H1 (cell line): ENCODE measurements at regions not wholly inside any gene's neighbourhood (a gene's known extent, or its start where the extent isn't known, plus 50 kb on each side); places are given as distances from the start of the nearest gene placed in this dataset.

Experiments used
- CTCF ChIA-PET: fragments of 300-600 bp; sonication (Branson Sonifier 250); formaldehyde crosslinking; loops from one replicate; lab custom pipeline; 2021; ENCODE audit not compliant: partially characterized antibody; lab: Charles Lee
- POLR2A ChIA-PET: fragments of 300-600 bp; sonication (Branson Sonifier 250); formaldehyde crosslinking; loops from one replicate; lab custom pipeline; 2021; ENCODE audit warnings: inconsistent platforms; ENCODE audit not compliant: partially characterized antibody; lab: Charles Lee
- DNase-seq, 2 experiments: peaks; one replicate each; pipeline versions ENCODE4 v3.0.0 to v3.0.0-alpha.2; 2010 to 2022; ENCODE audit warnings: low spot score in 2 of 2, low read depth in 1 of 2, mixed read lengths in 1 of 2
- FAIRE-seq: peaks from 2 replicates; lab custom pipeline; 2011; peaks lifted over from hg19 to GRCh38; lab: Jason Lieb, UNC
- H2AFZ ChIP-seq: 2 replicates; pipeline ENCODE4 v1.8.1; 2012; ENCODE audit warnings: low read length, inconsistent platforms
- H2AK5ac ChIP-seq: 2 replicates; pipeline ENCODE4 v1.6.1; 2013; ENCODE audit warnings: low read depth, low read length
- H2BK120ac ChIP-seq: replicated peaks from 2 replicates; pipeline ENCODE3; 2013; ENCODE audit warnings: low read depth, low read length, inconsistent platforms
- H2BK12ac ChIP-seq: 2 replicates; pipeline ENCODE4 v1.6.1; 2013; ENCODE audit warnings: low read depth, low read length
- H2BK15ac ChIP-seq: 2 replicates; pipeline ENCODE4 v1.6.1; 2013; ENCODE audit warnings: low read length
- H2BK20ac ChIP-seq: 2 replicates; pipeline ENCODE4 v1.6.1; 2013; ENCODE audit warnings: low read length
- H2BK5ac ChIP-seq: 2 replicates; pipeline ENCODE4 v1.6.1; 2013; ENCODE audit warnings: low read depth, low read length
- H3K14ac ChIP-seq: 2 replicates; pipeline ENCODE4 v1.6.1; 2013; ENCODE audit warnings: inconsistent platforms; ENCODE audit not compliant: insufficient read length
- H3K18ac ChIP-seq: 2 replicates; pipeline ENCODE4 v1.6.1; 2013; ENCODE audit warnings: low read length; ENCODE audit errors: extremely low read depth
- H3K23ac ChIP-seq: 2 replicates; pipeline ENCODE4 v1.6.1; 2013; ENCODE audit warnings: inconsistent platforms; ENCODE audit not compliant: insufficient read length
- H3K23me2 ChIP-seq: 2 replicates; pipeline ENCODE4 v1.6.1; 2013; ENCODE audit warnings: low read depth, low read length
- H3K27ac ChIP-seq: 2 replicates; pipeline ENCODE4 v1.6.1; 2011; ENCODE audit warnings: low read depth, low read length, inconsistent platforms
- H3K27me3 ChIP-seq, 4 experiments: replicated peaks in 1 of 4; 1 replicate in 1 of 4; 2 replicates in 3 of 4; pipeline versions ENCODE4 v1.6.1 to v1.8.1; 2011 to 2013; ENCODE audit warnings: low read length in 3 of 4, mild to moderate bottlenecking in 3 of 4, inconsistent platforms in 2 of 4, mixed read lengths in 2 of 4, moderate library complexity in 1 of 4; ENCODE audit not compliant: control insufficient read depth in 3 of 4, insufficient read depth in 3 of 4; ENCODE audit errors: extremely low read depth in 1 of 4
- H3K36me3 ChIP-seq, 4 experiments: 2 replicates each; pipeline versions ENCODE4 v1.6.1 to v1.8.1; 2011 to 2013; ENCODE audit warnings: mild to moderate bottlenecking in 4 of 4, low read length in 3 of 4, moderate library complexity in 2 of 4, control low read depth in 1 of 4, inconsistent platforms in 1 of 4; ENCODE audit not compliant: insufficient read depth in 4 of 4, control insufficient read depth in 2 of 4
- H3K4ac ChIP-seq: replicated peaks from 2 replicates; pipeline ENCODE3; 2013; ENCODE audit warnings: low read length, low read depth, mixed read lengths, inconsistent platforms; ENCODE audit not compliant: insufficient read length
- H3K4me1 ChIP-seq, 4 experiments: replicated peaks in 1 of 4; 1 replicate in 1 of 4; 2 replicates in 3 of 4; pipeline versions ENCODE4 v1.6.1 to v1.8.1; 2011 to 2013; ENCODE audit warnings: low read length in 3 of 4, inconsistent platforms in 2 of 4, mixed read lengths in 1 of 4; ENCODE audit not compliant: insufficient read depth in 4 of 4, control insufficient read depth in 3 of 4
- H3K4me2 ChIP-seq, 2 experiments: 2 replicates each; pipeline versions ENCODE4 v1.6.1 to v1.8.1; 2011 to 2013; ENCODE audit warnings: low read depth in 2 of 2, low read length in 2 of 2, control low read depth in 1 of 2, inconsistent platforms in 1 of 2, mild to moderate bottlenecking in 1 of 2; ENCODE audit not compliant: insufficient read depth in 1 of 2
- H3K4me3 ChIP-seq, 4 experiments: fragments of 200-600, 300-600 bp in 1 of 4; sonication (generic), shearing (Covaris generic), sonication (Bioruptor Twin) in 1 of 4; 2 replicates each; pipeline versions ENCODE4 v1.5.1 to v1.8.1; 2011 to 2016; ENCODE audit warnings: low read length in 4 of 4, low read depth in 3 of 4, control low read depth in 2 of 4, inconsistent platforms in 2 of 4, mild to moderate bottlenecking in 2 of 4, mixed read lengths in 1 of 4, moderate library complexity in 1 of 4; ENCODE audit not compliant: insufficient read depth in 2 of 4; ENCODE audit errors: extremely low read depth in 1 of 4
- H3K56ac ChIP-seq: replicated peaks from 2 replicates; pipeline ENCODE3; 2013; ENCODE audit warnings: low read depth, mild to moderate bottlenecking, mixed read lengths, low read length, inconsistent platforms; ENCODE audit not compliant: insufficient read length
- H3K79me1 ChIP-seq: 2 replicates; pipeline ENCODE4 v1.6.1; 2013; ENCODE audit warnings: low read depth, low read length, control low read depth
- H3K79me2 ChIP-seq, 2 experiments: 2 replicates each; pipeline versions ENCODE4 v1.6.1 to v1.8.1; 2012 to 2013; ENCODE audit warnings: low read length in 2 of 2, mild to moderate bottlenecking in 2 of 2, inconsistent platforms in 1 of 2; ENCODE audit not compliant: insufficient read depth in 2 of 2, control insufficient read depth in 1 of 2
- H3K9ac ChIP-seq, 4 experiments: replicated peaks in 1 of 4; 1 replicate in 1 of 4; 2 replicates in 3 of 4; pipeline versions ENCODE4 v1.6.1 to v1.8.1; 2011 to 2013; ENCODE audit warnings: low read depth in 3 of 4, low read length in 3 of 4, control low read depth in 2 of 4, mild to moderate bottlenecking in 2 of 4, moderate library complexity in 2 of 4, inconsistent platforms in 1 of 4; ENCODE audit errors: extremely low read depth in 1 of 4
- H3K9me3 ChIP-seq, 2 experiments: 2 replicates each; pipeline versions ENCODE4 v1.6.1 to v1.8.1; 2012 to 2013; ENCODE audit warnings: mild to moderate bottlenecking in 2 of 2, moderate library complexity in 2 of 2, control low read depth in 1 of 2, inconsistent platforms in 1 of 2, low read depth in 1 of 2, low read length in 1 of 2, mixed read lengths in 1 of 2; ENCODE audit not compliant: insufficient read depth in 2 of 2
- H4K20me1 ChIP-seq, 2 experiments: replicated peaks in 1 of 2; 2 replicates each; pipeline versions ENCODE3 to v1.8.1; 2011 to 2013; ENCODE audit warnings: inconsistent platforms in 2 of 2, low read length in 2 of 2, mild to moderate bottlenecking in 1 of 2; ENCODE audit not compliant: insufficient read depth in 2 of 2, control insufficient read depth in 1 of 2
- H4K5ac ChIP-seq: 2 replicates; pipeline ENCODE4 v1.6.1; 2013; ENCODE audit warnings: low read length, low read depth, mixed read lengths, inconsistent platforms; ENCODE audit not compliant: insufficient read length
- H4K8ac ChIP-seq: 2 replicates; pipeline ENCODE4 v1.8.0; 2013; ENCODE audit warnings: mild to moderate bottlenecking, moderate library complexity, low read length, inconsistent platforms; ENCODE audit not compliant: insufficient read depth; ENCODE audit errors: extremely low read depth
- H4K91ac ChIP-seq: replicated peaks from 2 replicates; pipeline ENCODE3; 2013; ENCODE audit warnings: low read length, mixed read lengths, inconsistent platforms; ENCODE audit not compliant: insufficient read length
- CTBP2 ChIP-seq: IDR thresholded peaks from 2 replicates; pipeline ENCODE4 v1.7.0; 2011; ENCODE audit warnings: borderline replicate concordance, mild to moderate bottlenecking, moderate library complexity, mixed read lengths, low read length; ENCODE audit not compliant: insufficient read depth, insufficient read length
- EP300 ChIP-seq, 2 experiments: IDR thresholded peaks; 1 replicate in 1 of 2; 2 replicates in 1 of 2; pipeline ENCODE4 v1.6.1; 2011 to 2012; ENCODE audit warnings: low read depth in 2 of 2, low read length in 2 of 2, mild to moderate bottlenecking in 2 of 2, borderline replicate concordance in 1 of 2, inconsistent platforms in 1 of 2, moderate library complexity in 1 of 2
- NRF1 ChIP-seq: IDR thresholded peaks from 2 replicates; pipeline ENCODE4 v1.6.1; 2011; ENCODE audit warnings: mild to moderate bottlenecking, low read depth, low read length, improper control_type of control experiment
- SIX5 ChIP-seq: IDR thresholded peaks from 2 replicates; pipeline ENCODE4 v1.6.1; 2011; ENCODE audit warnings: mild to moderate bottlenecking, low read depth, low read length
- SP1 ChIP-seq: IDR thresholded peaks from 2 replicates; pipeline ENCODE4 v1.6.1; 2011; ENCODE audit warnings: low read depth, low read length
- USF2 ChIP-seq: IDR thresholded peaks from 2 replicates; pipeline ENCODE4 v1.6.1; 2011; ENCODE audit warnings: low read length, improper control_type of control experiment
- WGBS, 2 experiments: shearing (Covaris generic) in 1 of 2; methylation state at CpG; one replicate each; pipeline versions ENCODE4 v1.1.6 to v1.1.7; 2013 to 2015; ENCODE audit warnings: low lambda C conversion rate in 2 of 2, mixed read lengths in 2 of 2, inconsistent platforms in 1 of 2, low coverage in 1 of 2, missing lambda C conversion rate in 1 of 2; ENCODE audit not compliant: insufficient replicate concordance in 2 of 2, insufficient coverage in 1 of 2, insufficient read length in 1 of 2; ENCODE audit errors: extremely low coverage in 1 of 2, missing lambda C conversion rate in 1 of 2; 5-methylcytosine and 5-hydroxymethylcytosine counted together

- no peak overlapping the region for H3K56ac ChIP-seq
- TF ChIP-seq SP1 (no peak), EP300 (IDR thresholded peaks at IDR 0.05; ENCODE audit: borderline replicate concordance in 1 of 2, low read depth in 2 of 2, low read length in 2 of 2) (no peak), SIX5 (no peak), NRF1 (no peak), USF2 (no peak), CTBP2 (no peak)
- H3K79me2 ChIP-seq, result no peaks in the 10 kb centered on the region
- no peak overlapping the region for H2AK5ac ChIP-seq
- H3K14ac ChIP-seq, result no peak overlapping the region
- H4K91ac ChIP-seq, result no peak overlapping the region
- no peaks in the 10 kb centered on the region for H4K20me1 ChIP-seq
- H3K9ac ChIP-seq, result no peak overlapping the region
- H3K27ac ChIP-seq, result no peak overlapping the region
- ChIA-PET POLR2A (interaction anchor here (1.2 kb wide), 2 partner anchors 12 to 54 kb away, joined by 3 read pairs; partner anchors contain the start of gene SSBP3), CTCF (interaction anchor here (0.6 to 1.3 kb wide), 2 partner anchors 16 to 295 kb away, joined by 3 read pairs; no protein-coding TSS in a partner anchor)
- H3K9me3 ChIP-seq, result no peaks in the 10 kb centered on the region
- H2BK15ac ChIP-seq, result peak overlapping the region; percentile 92; the same call in 1 of the 2 replicates
- no peaks in the 10 kb centered on the region for H3K79me1 ChIP-seq
- no peak overlapping the region for H3K4me3 ChIP-seq
- FAIRE-seq (no peak), DNase-seq (no peak)
- no peak overlapping the region; the same call in 1 of the 2 replicates for H3K18ac ChIP-seq
- no peak overlapping the region for H3K23ac ChIP-seq
- H2BK12ac ChIP-seq, result 0 out of 2 replicates have a peak overlapping the region, but pooled peaks have one; percentile 81
- whole genome bisulfite sequencing, 2 experiments, result 58% methylated on average over 4 of the region's 4 CpGs; no CpG with 5 or more reads in 1 of the 2 experiments
- H3K4me2 ChIP-seq, result 0 out of 4 replicates have a peak overlapping the region, but pooled peaks of 1 of the 2 experiments have one; percentile 13
- peak overlapping the region; percentile 55; the same call in 1 of the 2 replicates for H2BK20ac ChIP-seq
- H3K4me1 ChIP-seq, result peaks cover 9 to 34% (median 17%) of the 10 kb centered on the region in 4 experiments
- no peak overlapping the region for H2AFZ ChIP-seq
- H2BK120ac ChIP-seq, result no peak overlapping the region
- H3K23me2 ChIP-seq, result peaks cover 2% of the 10 kb centered on the region; the same call in 1 of the 2 replicates
- H3K36me3 ChIP-seq, result no peaks in the 10 kb centered on the region
- H4K8ac ChIP-seq, result no peak overlapping the region
- H2BK5ac ChIP-seq, result peak overlapping the region; percentile 44; the same call in 1 of the 2 replicates
- H3K27me3 ChIP-seq, result no peaks in the 10 kb centered on the region
- no peak overlapping the region for H4K5ac ChIP-seq
- no peak overlapping the region for H3K4ac ChIP-seq
Observed at GRCh38 chr1:54459726-54460191, 53.6 kb upstream of the SSBP3 start.
